ENCODE measurements at regions not wholly inside any gene's neighbourhood (a gene's known extent, or its start where the extent isn't known, plus 50 kb on each side); places are given as distances from the start of the nearest gene placed in this dataset.

DNA sequence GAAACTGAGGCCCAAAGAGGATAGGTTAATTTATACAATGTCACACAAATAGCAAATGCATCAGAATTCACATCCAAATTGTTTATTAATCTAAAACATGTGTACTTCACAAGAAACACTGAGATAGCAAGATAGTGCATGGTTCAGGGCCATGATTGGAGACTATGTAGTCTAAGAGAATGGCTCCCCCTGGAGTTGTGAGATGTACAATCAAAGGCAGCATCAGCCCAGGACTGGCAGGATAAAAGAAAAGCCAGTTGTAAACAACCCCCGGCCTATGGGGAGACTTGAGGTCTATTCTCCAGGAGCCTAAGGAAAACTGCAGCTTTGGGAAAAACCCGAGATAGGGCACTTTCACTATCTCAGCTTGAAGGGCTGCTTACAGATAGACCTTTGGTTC, 511.0 kb downstream of the OMA1 start:
- TF ChIP-seq, protein P1, sequence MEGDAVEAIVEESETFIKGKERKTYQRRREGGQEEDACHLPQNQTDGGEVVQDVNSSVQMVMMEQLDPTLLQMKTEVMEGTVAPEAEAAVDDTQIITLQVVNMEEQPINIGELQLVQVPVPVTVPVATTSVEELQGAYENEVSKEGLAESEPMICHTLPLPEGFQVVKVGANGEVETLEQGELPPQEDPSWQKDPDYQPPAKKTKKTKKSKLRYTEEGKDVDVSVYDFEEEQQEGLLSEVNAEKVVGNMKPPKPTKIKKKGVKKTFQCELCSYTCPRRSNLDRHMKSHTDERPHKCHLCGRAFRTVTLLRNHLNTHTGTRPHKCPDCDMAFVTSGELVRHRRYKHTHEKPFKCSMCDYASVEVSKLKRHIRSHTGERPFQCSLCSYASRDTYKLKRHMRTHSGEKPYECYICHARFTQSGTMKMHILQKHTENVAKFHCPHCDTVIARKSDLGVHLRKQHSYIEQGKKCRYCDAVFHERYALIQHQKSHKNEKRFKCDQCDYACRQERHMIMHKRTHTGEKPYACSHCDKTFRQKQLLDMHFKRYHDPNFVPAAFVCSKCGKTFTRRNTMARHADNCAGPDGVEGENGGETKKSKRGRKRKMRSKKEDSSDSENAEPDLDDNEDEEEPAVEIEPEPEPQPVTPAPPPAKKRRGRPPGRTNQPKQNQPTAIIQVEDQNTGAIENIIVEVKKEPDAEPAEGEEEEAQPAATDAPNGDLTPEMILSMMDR (IDR thresholded peaks at IDR 0.05; ENCODE audit: low read depth, low read length): no peak
- no peaks in the 10 kb centered on the region for H3K36me3 ChIP-seq
- no peaks in the 10 kb centered on the region for H3K27me3 ChIP-seq
- no peak overlapping the region for H3K4me3 ChIP-seq (ENCODE audit: low read depth, low read length)
- H3K9me3 ChIP-seq: no peaks in the 10 kb centered on the region
- no peaks in the 10 kb centered on the region for H3K4me1 ChIP-seq
- no peak for DNase-seq

DNA sequence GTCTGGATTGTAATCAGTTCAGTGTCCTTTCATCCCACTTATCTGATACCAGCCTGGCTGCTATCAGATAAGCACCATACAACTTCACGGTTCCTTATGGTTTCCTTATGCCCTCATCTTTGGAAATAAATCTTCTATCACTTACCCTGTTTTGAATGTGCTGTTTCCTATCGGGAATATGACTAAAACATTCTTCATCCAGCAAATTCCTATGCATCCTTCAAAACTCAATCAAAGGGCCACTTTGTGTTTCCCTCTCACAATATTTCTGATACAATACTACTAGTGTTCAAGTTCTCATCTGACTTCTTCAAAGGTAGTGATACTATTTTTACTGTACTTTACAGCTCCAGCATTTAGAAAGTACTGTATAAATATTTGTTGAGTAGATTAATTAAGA, 513.2 kb downstream of the OMA1 start:
- H3K36me3 ChIP-seq: no peaks in the 10 kb centered on the region
- no peak overlapping the region for H3K4me3 ChIP-seq (ENCODE audit: low read depth, low read length)
- DNase-seq: no peak
- H3K27me3 ChIP-seq: no peaks in the 10 kb centered on the region
- TF ChIP-seq, protein P1 (IDR thresholded peaks at IDR 0.05; ENCODE audit: low read depth, low read length): no peak
- H3K4me1 ChIP-seq: no peaks in the 10 kb centered on the region
- H3K9me3 ChIP-seq: no peaks in the 10 kb centered on the region

DNA sequence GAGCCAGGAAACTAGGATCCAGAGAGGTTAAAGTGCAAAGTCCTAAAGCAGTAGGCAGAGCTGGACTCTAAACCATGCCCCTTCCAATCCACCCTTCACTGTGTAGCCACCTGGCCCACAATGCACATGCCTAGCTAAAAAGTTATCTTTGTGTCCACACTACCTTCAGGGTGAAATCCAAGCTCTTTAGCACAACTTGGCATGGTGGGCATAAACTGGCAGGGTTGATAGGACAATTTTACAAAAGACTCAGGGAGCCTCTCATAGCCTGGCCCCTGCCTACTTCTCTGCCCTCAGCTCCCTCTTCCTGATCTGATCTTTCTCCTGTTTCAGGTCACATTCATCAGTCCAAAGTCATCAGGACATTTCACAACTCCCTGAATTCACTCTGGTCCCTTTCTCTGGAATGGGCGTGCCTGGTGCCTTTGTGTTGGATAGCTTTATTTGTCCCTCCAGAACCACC, 513.9 kb downstream of the OMA1 start:
- Histone ChIP-seq H3K4me1 (no peaks in the 10 kb centered on the region), H3K4me3 (ENCODE audit: low read depth, low read length) (no peak overlapping the region), H3K27me3 (no peaks in the 10 kb centered on the region), H3K9me3 (no peaks in the 10 kb centered on the region), H3K36me3 (no peaks in the 10 kb centered on the region)
- TF ChIP-seq, protein P1 (IDR thresholded peaks at IDR 0.05; ENCODE audit: low read depth, low read length): no peak
- DNase-seq: no peak

DNA sequence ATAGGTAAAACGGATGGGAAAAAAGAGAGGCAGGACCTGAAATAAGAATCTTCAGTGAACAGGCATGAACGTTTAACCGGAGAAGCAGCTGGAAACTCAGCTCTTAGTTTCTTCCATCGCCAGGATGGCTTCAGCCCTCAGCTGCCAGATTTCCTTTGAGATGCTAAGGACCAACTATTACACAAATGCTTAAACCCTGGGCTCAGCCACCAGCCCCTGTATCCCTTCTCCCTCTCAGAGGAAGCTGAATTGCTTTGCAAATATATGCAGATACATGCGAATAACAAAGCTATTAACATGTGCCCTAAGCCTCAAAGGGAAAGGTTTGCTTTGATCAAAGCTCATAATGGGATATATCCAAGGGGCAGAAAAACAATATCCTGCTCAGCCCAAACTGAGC, 515.1 kb downstream of the OMA1 start:
- no peak for DNase-seq
- H3K4me1 ChIP-seq: no peaks in the 10 kb centered on the region
- no peaks in the 10 kb centered on the region for H3K27me3 ChIP-seq
- TF ChIP-seq, protein P1 (IDR thresholded peaks at IDR 0.05; ENCODE audit: low read depth, low read length): no peak
- H3K36me3 ChIP-seq: no peaks in the 10 kb centered on the region
- H3K9me3 ChIP-seq: no peaks in the 10 kb centered on the region
- no peak overlapping the region for H3K4me3 ChIP-seq (ENCODE audit: low read depth, low read length)

DNA sequence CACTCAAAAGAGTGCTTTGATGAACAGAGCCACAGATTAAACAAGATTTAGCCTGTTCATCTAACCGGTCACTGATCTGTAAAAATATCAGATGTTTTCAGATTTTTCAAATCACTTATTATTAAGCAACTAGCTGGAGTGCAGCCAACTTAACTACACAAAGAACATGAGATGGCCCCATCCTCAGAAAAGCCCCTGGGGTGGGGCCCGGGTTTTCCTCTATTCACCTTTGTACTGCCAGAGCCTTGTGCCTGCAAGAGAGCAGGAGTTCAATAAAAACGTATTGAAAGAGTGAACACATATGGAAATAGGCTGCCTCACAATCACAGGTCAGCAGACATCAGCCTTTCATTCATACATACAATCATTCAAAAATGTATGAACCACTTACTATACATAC, 516.1 kb downstream of the OMA1 start:
- DNase-seq: no peak
- no peaks in the 10 kb centered on the region for H3K36me3 ChIP-seq
- no peaks in the 10 kb centered on the region for H3K9me3 ChIP-seq
- TF ChIP-seq, protein P1 (IDR thresholded peaks at IDR 0.05; ENCODE audit: low read depth, low read length): no peak
- H3K4me1 ChIP-seq: no peaks in the 10 kb centered on the region
- no peaks in the 10 kb centered on the region for H3K27me3 ChIP-seq
- no peak overlapping the region for H3K4me3 ChIP-seq (ENCODE audit: low read depth, low read length)

DNA sequence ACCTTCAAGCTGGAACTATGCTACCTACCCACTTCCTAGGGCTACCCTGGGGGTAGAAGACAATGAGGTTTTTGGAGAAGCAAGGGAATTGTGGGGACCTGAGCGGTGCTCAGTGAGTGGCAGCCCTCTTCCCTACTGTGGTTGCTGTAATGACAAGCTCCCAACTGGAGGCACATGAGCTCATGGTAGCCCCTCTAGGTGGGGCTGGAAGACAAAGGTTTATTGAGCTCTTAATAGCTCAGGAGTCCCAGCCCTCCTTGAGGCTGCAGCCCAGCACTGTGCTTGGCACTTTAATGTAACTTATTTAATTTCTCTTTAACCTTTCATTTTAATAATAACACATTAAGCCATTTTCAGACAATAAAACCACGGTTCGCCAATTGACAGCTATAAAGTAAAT, 528.9 kb downstream of the OMA1 start:
- no peak overlapping the region for H3K4me3 ChIP-seq (ENCODE audit: low read depth, low read length)
- DNase-seq: no peak

More for the DNA sequence above, 528.9 kb downstream of the OMA1 start:
- Histone ChIP-seq H3K27me3 (no peaks in the 10 kb centered on the region), H3K36me3 (no peaks in the 10 kb centered on the region), H3K4me1 (no peaks in the 10 kb centered on the region), H3K9me3 (no peaks in the 10 kb centered on the region)
- TF ChIP-seq, protein P1 (IDR thresholded peaks at IDR 0.05; ENCODE audit: low read depth, low read length): no peak
